GM21576 (cell line): ENCODE measurements at regions not wholly inside any gene's neighbourhood (a gene's known extent, or its start where the extent isn't known, plus 50 kb on each side); places are given as distances from the start of the nearest gene placed in this dataset.

Source experiments
- ATAC-seq: cut with Tn5 transposase; IDR thresholded peaks from one replicate; pipeline ENCODE4 v1.9.1; 2021; ENCODE audit warnings: mild to moderate bottlenecking, moderate library complexity; ENCODE audit not compliant: unreplicated experiment

DNA sequence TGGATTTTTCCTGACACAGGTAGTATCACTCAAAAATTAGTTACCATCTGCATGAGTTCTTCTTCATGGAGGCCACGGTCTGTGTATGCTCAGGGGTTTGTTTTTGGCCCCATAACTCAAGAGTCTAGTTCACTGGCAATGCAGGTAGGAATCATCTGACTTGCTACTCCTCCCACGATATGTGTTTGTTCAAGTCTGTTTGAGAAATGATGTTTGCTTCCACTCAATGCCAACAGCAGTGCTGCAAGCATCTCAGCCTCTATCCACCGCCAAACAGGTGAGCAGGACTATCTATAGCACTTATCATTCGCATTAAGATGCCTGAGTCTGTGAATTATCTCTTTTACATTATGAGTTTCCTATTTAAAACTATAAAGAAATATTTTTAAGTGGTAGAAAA, 264.8 kb upstream of the PTGER4 start:
- no peak for ATAC-seq

DNA sequence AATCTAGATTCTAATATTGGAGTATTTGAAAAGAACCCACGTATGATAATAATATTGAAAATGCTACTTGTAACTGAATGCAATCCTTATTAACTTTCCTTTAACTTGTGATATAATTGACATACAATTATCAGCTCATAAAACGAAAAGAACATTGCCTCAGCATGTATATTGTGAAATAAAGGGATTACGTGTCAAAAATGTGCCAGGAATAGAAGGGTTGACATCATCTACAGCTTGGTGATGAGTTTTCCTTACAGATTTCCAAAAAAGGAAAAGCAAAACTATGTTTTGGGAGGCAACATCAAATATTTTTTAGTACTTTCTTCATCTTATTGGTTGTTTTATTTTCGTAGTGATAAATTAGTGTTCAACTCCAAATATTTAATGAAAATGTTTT, 266.0 kb upstream of the PTGER4 start:
- no peak for ATAC-seq

DNA sequence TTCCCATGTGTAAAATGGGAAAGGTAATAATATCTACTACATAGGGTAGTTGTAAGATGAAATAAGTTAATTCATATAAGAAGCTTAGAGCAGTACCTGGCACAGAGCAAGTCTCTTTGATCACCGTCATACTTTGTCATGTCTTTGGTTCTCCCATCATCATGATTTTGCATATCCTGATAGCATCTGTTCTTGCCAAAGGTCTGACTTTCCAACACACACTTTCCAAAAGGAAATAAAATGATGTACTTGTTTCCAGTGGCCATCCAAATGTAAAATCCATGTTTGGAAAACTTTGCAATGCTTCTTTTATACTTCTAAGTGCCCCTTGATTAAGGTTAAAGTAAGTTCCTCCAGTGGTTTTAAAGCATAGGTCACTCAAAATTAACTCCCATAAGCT, 266.9 kb upstream of the PTGER4 start:
- ATAC-seq: no peak

DNA sequence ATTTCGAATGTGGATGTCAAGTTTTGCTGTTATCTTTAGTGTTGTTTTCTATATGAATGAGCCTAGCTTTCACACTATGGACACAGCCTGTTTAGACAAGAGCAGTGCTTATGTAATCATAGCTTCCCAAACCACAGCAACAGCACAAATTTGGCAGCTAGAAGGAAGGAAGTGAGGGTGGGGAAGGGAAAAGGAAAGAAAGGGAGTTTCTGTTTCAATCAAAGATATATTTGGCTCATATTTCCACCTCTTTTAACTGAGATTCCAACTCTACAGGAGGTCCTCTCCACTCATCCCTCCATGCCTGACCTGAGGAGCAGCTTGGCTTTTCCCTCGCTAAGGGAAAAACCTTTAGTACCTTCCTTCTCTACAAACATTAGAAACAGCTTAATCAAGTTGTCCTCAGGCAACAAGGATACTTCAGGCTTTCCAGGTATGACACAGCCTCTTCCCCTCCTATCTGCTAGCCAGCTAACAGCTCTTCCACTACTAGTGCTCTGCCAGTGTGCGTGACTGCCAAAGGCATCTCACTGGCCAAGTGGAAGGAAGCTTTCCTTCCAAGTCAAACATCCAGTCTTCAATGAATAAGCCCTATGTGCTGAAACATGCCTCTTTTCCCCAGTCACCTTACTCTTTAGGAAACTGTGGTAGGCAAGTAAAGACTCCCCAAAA, 268.6 kb upstream of the PTGER4 start:
- no peak for ATAC-seq

DNA sequence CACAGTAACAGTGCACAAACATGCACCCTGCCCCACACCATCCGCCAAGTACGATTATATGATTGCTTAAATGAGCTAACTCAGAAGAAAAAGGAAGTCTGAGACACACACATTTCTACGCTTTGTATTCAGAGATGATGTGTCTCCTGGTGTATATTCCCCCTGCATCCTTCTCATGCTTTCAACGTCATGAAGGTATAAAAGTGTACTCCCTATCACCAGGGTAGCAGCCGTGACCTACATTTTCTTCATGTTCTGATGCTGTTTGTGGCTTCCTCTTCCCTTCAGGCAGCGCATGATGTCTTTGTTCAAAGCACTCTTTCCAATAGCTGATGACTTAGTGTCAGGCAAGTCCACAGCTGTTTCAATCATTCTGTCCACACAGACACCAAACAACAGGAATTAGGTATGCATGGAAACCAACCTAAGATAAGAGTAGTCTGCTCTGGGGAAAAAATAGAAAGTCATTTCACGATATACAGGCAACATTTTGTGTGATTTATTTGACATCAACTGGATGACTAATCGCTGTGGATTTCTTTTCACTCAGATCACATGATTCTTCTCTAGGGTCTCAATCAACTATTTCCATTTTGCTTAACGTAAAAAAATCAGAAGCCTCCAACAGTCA, 269.4 kb upstream of the PTGER4 start:
- no peak for ATAC-seq

DNA sequence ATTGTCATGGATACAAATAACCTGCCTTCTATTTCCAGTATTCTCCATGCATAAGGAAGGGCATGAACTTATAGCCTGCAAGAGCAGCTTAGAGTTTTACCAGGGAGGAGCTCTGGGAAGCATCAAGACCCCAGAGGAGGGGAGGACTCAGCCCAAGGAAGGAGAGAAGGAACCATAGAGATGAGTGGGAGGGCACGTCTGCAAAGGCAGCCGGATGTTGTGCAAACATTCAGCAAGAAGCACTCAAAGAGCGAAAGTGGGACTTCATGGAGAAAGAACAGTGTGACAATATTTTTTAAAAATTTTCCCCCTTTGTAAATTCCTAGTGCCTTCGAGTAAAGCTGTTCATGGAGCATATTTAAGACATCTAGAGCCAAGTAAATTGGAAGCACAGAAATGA, 270.1 kb upstream of the PTGER4 start:
- no peak for ATAC-seq

DNA sequence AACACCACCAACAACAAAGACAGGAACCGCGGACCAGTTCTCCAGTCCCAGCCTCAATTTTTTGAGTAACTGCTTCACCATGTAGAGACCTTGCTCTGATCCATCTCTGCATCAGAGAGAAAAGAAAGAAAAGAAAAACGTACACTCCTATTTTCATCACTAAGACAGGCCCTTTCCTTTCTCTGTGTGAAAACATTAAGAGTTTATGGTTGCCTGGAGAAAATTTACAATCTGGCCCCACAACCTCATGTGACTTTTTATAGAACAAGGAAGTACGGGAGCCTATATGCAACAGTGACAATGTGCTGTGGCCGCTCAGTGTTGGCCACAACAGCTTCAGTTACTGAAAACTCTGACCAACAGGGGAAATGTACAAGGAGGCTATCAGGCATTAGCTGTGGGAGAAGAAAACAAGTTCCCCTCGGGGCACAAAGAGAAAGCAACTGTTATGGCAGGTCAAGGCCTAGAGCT, 272.9 kb upstream of the PTGER4 start:
- ATAC-seq: no peak

DNA sequence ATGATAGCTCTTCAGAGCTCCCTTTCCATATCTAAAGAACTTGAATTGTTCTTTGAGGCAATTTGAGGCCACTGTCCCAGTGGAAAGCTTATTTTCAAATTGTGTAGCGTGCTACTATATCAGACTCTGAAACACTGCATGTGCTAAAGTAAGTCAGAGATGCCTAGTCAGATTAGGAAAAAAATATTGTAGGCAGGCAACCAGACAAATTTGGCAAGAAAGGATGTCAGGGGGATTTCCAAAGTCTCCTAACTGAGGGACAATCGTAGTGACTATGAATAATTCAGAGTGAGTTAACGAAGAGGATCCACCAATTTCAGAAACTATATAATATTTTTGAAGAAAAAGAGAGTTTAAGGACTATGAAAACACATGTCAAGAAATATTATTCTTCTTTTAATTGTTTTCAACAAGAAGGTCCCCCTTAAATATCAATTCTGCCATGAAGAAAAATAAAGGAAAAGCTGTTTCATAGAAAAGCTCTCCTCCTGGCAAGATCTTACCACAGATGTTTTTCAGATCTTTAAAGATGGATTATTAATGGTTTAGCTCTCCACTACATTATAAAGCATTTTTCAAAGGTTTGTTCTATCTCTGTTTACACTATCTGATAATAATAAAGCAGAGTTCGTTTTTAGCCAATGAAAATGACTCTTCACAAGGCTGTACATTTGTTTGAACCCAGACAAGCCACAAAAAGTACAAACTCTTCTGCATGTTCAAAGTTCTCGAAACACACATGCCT, 273.5 kb upstream of the PTGER4 start:
- no peak for ATAC-seq

DNA sequence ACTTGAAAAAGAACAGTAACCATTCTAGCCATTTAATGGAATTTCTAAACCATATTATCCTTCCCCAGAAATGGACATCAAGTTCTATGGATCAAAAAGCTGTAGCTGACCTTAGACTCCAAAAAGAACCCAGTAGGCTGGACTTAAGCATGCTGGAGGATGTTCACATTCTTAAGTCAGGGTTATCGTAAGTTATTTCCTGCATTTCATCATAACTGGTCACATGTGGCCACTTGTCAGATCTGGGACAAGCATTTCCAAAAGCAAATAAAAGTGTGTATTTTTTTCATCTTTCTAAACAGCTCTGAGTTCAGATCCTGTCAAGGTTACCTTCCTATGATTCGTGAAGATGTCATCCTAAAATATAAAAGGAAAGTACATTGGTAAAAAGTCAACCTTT, 274.5 kb upstream of the PTGER4 start:
- ATAC-seq: no peak

DNA sequence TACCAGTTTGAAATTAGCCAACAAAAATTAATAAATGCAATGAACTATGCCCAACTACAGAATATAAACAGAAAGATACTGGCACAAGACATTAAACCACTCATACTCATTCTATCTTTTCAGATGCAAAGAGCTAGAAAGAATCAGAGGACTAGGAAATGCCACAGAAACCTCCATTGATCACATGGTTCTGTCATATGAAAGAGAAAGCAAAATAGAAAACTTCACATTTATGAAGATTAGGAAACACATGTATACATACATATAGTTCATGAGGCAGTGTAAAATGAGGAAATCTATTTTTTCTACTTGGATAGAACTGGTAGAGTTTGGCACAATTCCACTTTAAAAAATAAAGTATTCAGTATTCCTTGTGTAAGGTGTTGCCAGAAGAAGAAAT, 275.1 kb upstream of the PTGER4 start:
- peak; percentile 60 for ATAC-seq

DNA sequence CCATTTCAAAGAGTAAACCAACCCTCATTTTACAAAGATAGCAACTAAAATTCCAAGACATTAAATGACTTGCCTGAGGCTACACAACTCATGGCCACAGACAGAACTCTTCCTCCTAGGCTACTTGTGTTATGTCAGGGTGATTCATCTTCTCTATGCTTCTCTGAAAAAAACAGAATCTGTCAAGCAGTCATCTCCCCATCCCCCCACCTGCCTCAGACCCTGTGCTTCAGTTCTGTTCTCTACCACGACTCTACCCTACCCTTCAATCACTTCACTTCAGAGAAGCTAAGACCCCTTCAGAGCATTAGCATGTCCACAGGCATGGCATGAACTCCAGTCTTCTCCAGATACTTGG, 277.7 kb upstream of the PTGER4 start:
- no peak for ATAC-seq

DNA sequence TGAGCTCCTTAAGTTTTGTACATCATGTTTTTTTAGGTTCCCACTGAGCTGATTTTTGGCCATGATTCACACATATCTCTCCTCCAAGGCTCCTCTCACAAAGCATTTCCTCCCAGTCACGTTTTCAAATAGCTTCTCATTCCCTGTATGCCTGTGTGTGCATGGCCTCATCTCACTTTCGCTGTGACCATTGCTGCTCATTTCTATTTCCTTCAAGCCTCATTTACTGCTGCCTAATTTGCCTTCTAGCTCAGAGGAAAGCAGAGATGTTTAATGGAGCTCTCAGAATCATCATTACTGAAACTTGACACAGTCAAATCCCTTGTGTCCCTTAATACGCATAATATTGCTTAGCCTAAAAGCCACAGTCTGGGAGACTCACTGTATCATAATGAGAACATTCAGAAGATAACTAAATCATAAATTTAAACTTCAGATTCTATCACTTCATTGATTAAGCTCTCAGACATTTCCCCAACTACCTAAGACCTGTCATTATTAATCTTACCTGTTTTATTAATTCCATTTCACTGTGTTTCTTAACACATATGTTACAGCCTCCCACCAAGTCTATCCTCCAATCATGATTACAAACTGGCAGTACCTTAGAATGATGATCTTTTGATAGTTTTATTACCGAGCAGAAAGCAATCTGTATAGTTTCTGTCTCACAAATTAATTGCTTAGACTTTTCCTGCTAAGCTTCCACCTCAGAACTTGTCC, 278.3 kb upstream of the PTGER4 start:
- peak; percentile 47 for ATAC-seq

DNA sequence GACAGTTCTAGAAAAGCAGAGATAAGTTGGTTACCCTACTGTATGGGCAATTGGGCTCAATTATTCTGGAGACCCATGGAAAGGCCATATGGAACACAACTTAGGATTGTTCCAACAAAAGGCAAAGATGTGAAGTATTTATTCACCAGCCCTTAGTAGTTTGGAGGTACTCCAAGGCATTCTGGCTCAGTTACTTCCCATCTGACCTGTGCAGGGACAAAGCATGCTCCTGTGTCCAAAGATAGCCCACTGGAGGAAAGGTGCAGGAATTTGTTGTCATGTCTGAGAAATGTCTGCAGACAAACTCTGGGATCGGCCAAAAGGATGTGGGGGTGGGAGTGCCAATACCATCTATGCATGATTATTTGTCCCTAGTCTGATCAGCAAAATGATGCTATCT, 279.5 kb upstream of the PTGER4 start:
- ATAC-seq: no peak

DNA sequence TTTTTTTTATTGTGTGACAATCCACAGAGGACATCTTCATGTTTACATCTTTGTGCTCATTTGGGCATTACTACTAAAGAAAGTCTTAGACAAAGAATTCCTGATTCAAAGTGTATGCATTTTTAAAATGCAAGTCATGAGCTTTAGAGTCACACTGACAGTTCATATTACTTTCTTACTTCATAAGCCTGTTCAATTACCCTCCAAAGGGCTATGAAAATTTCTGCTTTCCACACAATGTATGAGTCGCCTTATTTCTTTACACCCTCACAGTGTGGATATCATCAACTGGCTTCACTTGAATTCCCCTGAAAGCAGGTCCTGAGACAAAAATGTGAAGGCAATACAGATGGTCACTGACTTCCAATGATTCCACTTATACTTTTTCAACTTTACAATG, 280.4 kb upstream of the PTGER4 start:
- no peak for ATAC-seq

DNA sequence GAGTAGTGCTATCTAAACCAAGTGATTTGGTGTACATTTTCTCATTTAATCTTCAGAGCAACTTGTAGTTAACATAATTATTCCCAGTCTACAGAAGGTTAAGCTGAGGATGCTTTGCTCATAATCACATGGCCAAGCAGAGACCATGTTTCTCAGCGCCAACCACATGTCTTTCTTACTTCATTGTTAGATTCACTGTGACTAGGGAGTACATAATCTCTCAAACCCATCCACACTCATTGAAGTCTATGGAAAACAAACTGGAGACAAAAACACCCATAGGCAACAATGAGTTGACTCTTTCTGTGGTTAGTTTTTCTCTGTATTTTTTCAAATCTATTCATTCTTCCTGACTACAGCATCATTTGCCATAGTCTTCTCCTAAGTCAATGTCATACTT, 281.7 kb upstream of the PTGER4 start:
- ATAC-seq: no peak

DNA sequence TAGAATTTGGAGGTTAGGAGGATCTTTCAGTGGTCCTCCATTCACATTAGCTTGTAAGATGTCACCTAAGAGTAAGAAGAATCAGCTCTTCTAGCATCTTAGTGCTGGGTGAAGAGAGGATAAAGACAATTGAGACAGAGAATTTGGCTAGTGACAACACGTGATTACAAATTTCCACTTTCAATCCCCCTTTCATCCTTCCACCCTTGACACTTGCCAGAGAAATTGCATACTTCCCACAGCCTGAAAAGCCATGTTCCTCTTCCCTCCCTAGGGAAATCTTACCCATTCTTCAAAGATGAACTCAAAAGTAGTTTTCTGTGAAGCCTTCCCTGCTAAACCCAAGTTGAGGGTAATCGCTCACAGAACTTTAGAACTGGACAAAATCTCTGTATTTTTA, 282.6 kb upstream of the PTGER4 start:
- ATAC-seq: no peak

DNA sequence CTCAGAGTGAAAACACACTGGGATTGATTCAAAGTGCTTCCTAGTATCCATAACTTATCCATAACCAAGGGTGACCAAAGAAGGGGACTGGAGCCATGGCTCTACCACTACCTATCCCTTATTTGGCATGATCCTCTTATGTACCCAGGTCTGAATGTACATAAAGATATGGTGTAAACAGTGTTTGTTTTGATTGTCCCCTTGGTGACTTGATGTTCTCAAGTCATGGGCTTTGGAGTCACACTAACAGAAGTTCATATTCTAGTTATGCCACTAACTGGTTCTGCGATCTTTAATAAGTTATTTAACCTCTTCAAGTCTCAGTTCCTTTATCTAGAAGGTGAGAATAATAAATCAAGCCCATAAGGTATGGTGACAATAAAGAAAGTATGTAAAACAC, 283.4 kb upstream of the PTGER4 start:
- no peak for ATAC-seq

DNA sequence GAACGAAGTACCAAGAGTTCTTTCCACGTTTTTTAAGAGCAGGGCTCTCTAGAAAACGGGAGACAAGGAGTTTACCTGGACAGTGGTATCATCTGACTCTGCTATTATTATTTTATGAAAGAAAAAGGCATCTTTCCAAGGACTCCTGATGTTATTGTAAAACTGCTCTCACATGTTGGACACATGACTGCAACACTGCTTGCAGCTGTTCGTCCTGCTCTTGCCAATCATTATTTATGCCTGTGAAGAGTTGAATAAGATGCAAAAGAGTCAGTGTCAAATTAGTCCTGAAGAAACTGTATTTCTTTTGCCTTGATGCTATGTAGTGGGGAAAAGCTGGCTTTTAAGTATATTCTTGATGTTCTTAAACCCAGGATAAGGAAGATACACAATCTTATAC, 284.5 kb upstream of the PTGER4 start:
- ATAC-seq: no peak

DNA sequence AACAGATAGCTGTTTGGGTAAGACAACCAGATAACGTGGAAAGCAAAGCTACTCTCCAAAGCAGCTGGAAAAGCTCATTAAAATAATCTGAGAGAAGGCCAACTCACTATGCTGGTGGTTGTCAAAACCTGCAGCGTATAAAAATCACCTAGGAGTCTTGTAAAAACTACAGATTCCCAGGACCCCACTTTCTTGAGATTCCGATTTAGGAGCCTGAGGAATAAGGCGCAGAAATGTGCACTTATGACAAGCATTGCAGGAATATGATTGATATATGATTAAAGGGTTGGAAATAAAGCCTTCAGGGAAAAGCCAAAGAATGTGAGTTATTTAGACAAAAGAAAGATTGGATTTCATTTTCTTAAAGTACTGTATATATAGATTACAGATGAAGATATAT, 285.0 kb upstream of the PTGER4 start:
- no peak for ATAC-seq

DNA sequence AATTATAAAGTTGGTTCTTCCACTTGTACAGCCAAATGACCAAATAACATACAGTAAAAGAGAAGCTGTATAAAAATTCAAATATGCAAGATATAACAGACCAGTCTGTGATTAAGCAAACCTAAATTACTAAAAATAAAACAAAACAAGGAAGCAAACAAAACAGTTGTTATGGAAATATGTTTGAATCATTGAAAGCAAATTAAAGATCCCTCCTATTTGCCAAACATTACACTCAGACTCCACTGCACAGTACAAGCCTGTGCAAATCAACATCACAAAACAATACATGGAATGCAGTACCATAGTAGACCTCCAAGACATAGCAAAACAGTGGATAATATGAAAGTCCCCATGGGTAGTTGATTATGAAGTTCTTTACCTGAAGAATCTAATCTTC, 288.1 kb upstream of the PTGER4 start:
- no peak for ATAC-seq

DNA sequence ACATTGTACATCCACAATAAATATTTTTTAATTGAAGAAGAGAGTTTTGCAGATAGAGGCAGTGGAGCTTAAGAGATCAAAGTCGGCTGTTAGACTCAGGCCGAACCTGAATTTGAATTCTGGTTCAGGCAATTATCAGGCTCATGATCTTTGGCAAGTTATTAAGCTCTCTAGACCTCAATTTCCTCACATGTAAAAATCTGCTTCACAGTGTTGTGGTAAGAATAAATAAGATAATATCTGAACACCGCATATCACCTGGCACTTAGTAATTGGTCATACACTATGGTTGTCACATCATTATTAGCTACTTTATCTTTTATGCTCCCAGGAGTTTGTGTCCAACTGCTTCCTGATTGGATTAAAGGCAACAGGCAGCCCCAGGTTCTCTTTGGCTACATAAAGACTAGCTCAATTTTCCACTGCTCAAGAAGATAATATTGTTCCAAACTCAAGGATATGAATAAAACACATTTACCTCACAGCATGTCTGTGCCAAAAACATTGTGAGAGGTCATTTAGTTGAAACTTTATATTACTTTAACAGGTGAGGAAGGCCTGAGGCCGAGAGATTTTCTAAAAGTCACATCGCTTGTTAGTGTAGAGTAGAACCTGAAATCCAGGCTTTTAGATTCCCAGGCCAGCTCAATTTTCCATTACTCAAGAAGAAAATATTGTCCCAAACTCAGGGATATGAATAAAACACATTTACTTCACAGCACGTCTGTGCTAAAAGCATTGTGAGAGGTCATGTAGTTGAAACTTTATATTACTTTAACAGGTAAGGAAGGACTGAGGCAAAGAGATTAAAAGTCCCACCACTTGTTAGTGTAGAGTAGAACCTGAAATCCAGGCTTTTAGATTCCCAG, 289.2 kb upstream of the PTGER4 start:
- no peak for ATAC-seq
